GM23338 (cell line): ENCODE measurements at regions not wholly inside any gene's neighbourhood (a gene's known extent, or its start where the extent isn't known, plus 50 kb on each side); places are given as distances from the start of the nearest gene placed in this dataset.
A peak's percentile ranks its signal among the peaks of the same experiment; 100 is the strongest.

Experiments
- ATAC-seq: fragments of 200-7000 bp; cut with Tn5 transposase; 3 replicates; pipeline ENCODE4 v1.9.1; 2020
- DNase-seq: peaks from one replicate; pipeline ENCODE4 v3.0.0-alpha.2; 2015; ENCODE audit warnings: low spot score
- H2AFZ ChIP-seq: fragments of 200-600 bp; sonication (generic); 2 replicates; pipeline ENCODE4 v1.8.0; 2016; ENCODE audit warnings: antibody characterized with exemption, mild to moderate bottlenecking, moderate library complexity
- H3F3A ChIP-seq: fragments of 200-600 bp; sonication (generic); replicated peaks from 2 replicates; pipeline ENCODE4 v1.8.0; 2017; ENCODE audit warnings: antibody characterized with exemption, mixed run types, low read depth
- H3K27ac ChIP-seq: fragments of 200-600 bp; sonication (generic); 2 replicates; pipeline ENCODE4 v1.6.1; 2016; ENCODE audit warnings: low read depth
- H3K27me3 ChIP-seq: fragments of 200-600 bp; sonication (generic); 2 replicates; pipeline ENCODE4 v1.8.0; 2016; ENCODE audit warnings: mild to moderate bottlenecking, mixed run types, moderate library complexity; ENCODE audit not compliant: insufficient read depth
- H3K36me3 ChIP-seq: fragments of 200-600 bp; sonication (generic); 2 replicates; pipeline ENCODE4 v1.8.0; 2016; ENCODE audit warnings: mild to moderate bottlenecking; ENCODE audit not compliant: insufficient read depth
- H3K4me1 ChIP-seq: fragments of 200-600 bp; sonication (generic); 2 replicates; pipeline ENCODE4 v1.8.0; 2016; ENCODE audit warnings: mild to moderate bottlenecking, moderate library complexity; ENCODE audit not compliant: insufficient read depth
- H3K4me2 ChIP-seq: fragments of 200-600 bp; sonication (generic); 2 replicates; pipeline ENCODE4 v1.7.1; 2017; ENCODE audit warnings: mixed run types
- H3K4me3 ChIP-seq: fragments of 200-600 bp; sonication (generic); 2 replicates; pipeline ENCODE4 v1.6.1; 2016; ENCODE audit warnings: mixed run types
- H3K79me2 ChIP-seq: fragments of 200-600 bp; sonication (generic); replicated peaks from 2 replicates; pipeline ENCODE4 v1.8.0; 2017; ENCODE audit warnings: mild to moderate bottlenecking; ENCODE audit not compliant: insufficient read depth
- H3K9me2 ChIP-seq: fragments of 200-600 bp; sonication (generic); 2 replicates; pipeline ENCODE4 v1.8.0; 2017; ENCODE audit not compliant: insufficient read depth
- H4K20me1 ChIP-seq: fragments of 200-600 bp; sonication (generic); replicated peaks from 2 replicates; pipeline ENCODE4 v1.8.0; 2017; ENCODE audit warnings: mild to moderate bottlenecking; ENCODE audit not compliant: insufficient read depth
- H3K27ac Mint-ChIP-seq: 2 replicates; pipeline ENCODE4 v1.8.0; 2020; ENCODE audit warnings: inconsistent platforms, mild to moderate bottlenecking, moderate library complexity, mixed read lengths
- H3K27me3 Mint-ChIP-seq: 3 replicates; pipeline ENCODE4 v1.8.0; 2022; ENCODE audit warnings: low read depth, mild to moderate bottlenecking, moderate library complexity, mixed read lengths, inconsistent platforms; ENCODE audit not compliant: insufficient read depth, poor library complexity
- H3K36me3 Mint-ChIP-seq: 3 replicates; pipeline ENCODE4 v1.8.0; 2021; ENCODE audit warnings: low read depth, mild to moderate bottlenecking, inconsistent platforms, moderate library complexity, mixed read lengths
- H3K4me1 Mint-ChIP-seq: 3 replicates; pipeline ENCODE4 v1.8.0; 2020; ENCODE audit warnings: mild to moderate bottlenecking, inconsistent platforms, mixed read lengths
- H3K4me3 Mint-ChIP-seq: 3 replicates; pipeline ENCODE4 v1.8.0; 2021; ENCODE audit warnings: moderate library complexity, mild to moderate bottlenecking, inconsistent platforms, mixed read lengths
- H3K9me3 Mint-ChIP-seq: 3 replicates; pipeline ENCODE4 v1.8.0; 2020; ENCODE audit warnings: moderate library complexity, mild to moderate bottlenecking, inconsistent platforms, mixed read lengths
- CTCF ChIP-seq, 2 experiments: fragments of 200-600 bp in 1 of 2; sonication (generic) in 1 of 2; conservative IDR thresholded peaks; 2 replicates each; pipeline versions ENCODE4 v1.5.1 to v1.6.1; 2016 to 2017; ENCODE audit warnings: antibody characterized with exemption in 2 of 2, low read depth in 2 of 2, mild to moderate bottlenecking in 2 of 2, moderate library complexity in 1 of 2
- EZH2 ChIP-seq: fragments of 200-600 bp; sonication (generic); IDR thresholded peaks from one replicate; pipeline ENCODE4 v1.8.0; 2017; ENCODE audit warnings: antibody characterized with exemption, mild to moderate bottlenecking, low read depth; ENCODE audit not compliant: unreplicated experiment
- EZH2phosphoT487 ChIP-seq: fragments of 200-600 bp; sonication (generic); IDR thresholded peaks from one replicate; pipeline ENCODE4 v1.8.1; 2018; ENCODE audit warnings: antibody characterized with exemption; ENCODE audit not compliant: unreplicated experiment
- NANOG ChIP-seq: IDR thresholded peaks from 2 replicates; pipeline ENCODE4 v1.6.1; 2016; ENCODE audit warnings: antibody characterized with exemption, borderline replicate concordance
- ZNF331 ChIP-seq: fragments of 250-450 bp; sonication (Bioruptor Pico); IDR thresholded peaks from 2 replicates; pipeline ENCODE4 v1.5.0; 2020; ENCODE audit warnings: low read depth, mild to moderate bottlenecking, moderate library complexity

- DNase-seq (peak; percentile 71), ATAC-seq (no peak)
- Histone ChIP-seq H3K27me3 (no peaks in the 10 kb centered on the region), H3K4me1 (peaks cover 32% of the 10 kb centered on the region), H2AFZ (no peak overlapping the region), H3K4me3 (no peak overlapping the region), H3K79me2 (no peaks in the 10 kb centered on the region), H3K36me3 (no peaks in the 10 kb centered on the region), H4K20me1 (no peaks in the 10 kb centered on the region), H3F3A (no peaks in the 10 kb centered on the region), H3K9me2 (no peaks in the 10 kb centered on the region), H3K4me2 (peak overlapping the region; percentile 1; the same call in 1 of the 2 replicates), H3K27ac (peak overlapping the region; percentile 55)
- peaks cover 4% of the 10 kb centered on the region; the same call in 1 of the 3 replicates for H3K36me3 Mint-ChIP-seq
- H3K9me3 Mint-ChIP-seq: no peaks in the 10 kb centered on the region
- peaks cover 35% of the 10 kb centered on the region for H3K4me1 Mint-ChIP-seq
- H3K4me3 Mint-ChIP-seq: peak overlapping the region; percentile 46; the same call in 1 of the 3 replicates
- TF ChIP-seq NANOG (peak; percentile 98), ZNF331 (no peak)
- peaks cover 3% of the 10 kb centered on the region for H3K27me3 Mint-ChIP-seq
- peak overlapping the region; percentile 94 for H3K27ac Mint-ChIP-seq
These were observed 914.1 kb upstream of the NXPH2 start for GRCh38 chr2:139694327-139694726.

- Histone ChIP-seq H4K20me1 (no peaks in the 10 kb centered on the region), H3K4me1 (peaks cover 22% of the 10 kb centered on the region), H3K9me2 (peaks cover 7% of the 10 kb centered on the region; the same call in 1 of the 2 replicates), H3K27ac (no peak overlapping the region), H3F3A (no peaks in the 10 kb centered on the region), H3K79me2 (no peaks in the 10 kb centered on the region), H2AFZ (no peak overlapping the region), H3K27me3 (no peaks in the 10 kb centered on the region), H3K4me2 (no peak overlapping the region), H3K4me3 (no peak overlapping the region), H3K36me3 (no peaks in the 10 kb centered on the region)
- peaks cover 8% of the 10 kb centered on the region; the same call in 2 of the 3 replicates for H3K9me3 Mint-ChIP-seq
- H3K4me3 Mint-ChIP-seq: no peak overlapping the region
- TF ChIP-seq CTCF (conservative IDR thresholded peaks at IDR 0.05; ENCODE audit: low read depth in 2 of 2): no peak
- TF ChIP-seq EZH2phosphoT487: no peak
- peaks cover 31% of the 10 kb centered on the region for H3K4me1 Mint-ChIP-seq
- H3K27me3 Mint-ChIP-seq: peaks cover 2% of the 10 kb centered on the region
- no peak for ATAC-seq
- no peak for DNase-seq
- peaks cover 18% of the 10 kb centered on the region; the same call in 2 of the 3 replicates for H3K36me3 Mint-ChIP-seq
- H3K27ac Mint-ChIP-seq: no peak overlapping the region
These were observed 906.0 kb upstream of the NXPH2 start for GRCh38 chr2:139686205-139686604.

- peak overlapping the region; percentile 72 for H3K27ac Mint-ChIP-seq
- Histone ChIP-seq H3K36me3 (no peaks in the 10 kb centered on the region), H3K27me3 (no peaks in the 10 kb centered on the region), H3K27ac (no peak overlapping the region), H3K79me2 (no peaks in the 10 kb centered on the region), H3K9me2 (peaks cover 7% of the 10 kb centered on the region; the same call in 1 of the 2 replicates), H2AFZ (peak overlapping the region; percentile 53), H3K4me3 (no peak overlapping the region), H3K4me2 (peak overlapping the region; percentile 54), H3F3A (no peaks in the 10 kb centered on the region), H4K20me1 (no peaks in the 10 kb centered on the region), H3K4me1 (peaks cover 16% of the 10 kb centered on the region)
- peaks cover 20% of the 10 kb centered on the region; the same call in 2 of the 3 replicates for H3K36me3 Mint-ChIP-seq
- no peak for TF ChIP-seq EZH2
- TF ChIP-seq CTCF (conservative IDR thresholded peaks at IDR 0.05; ENCODE audit: low read depth in 2 of 2): peak in 1 of 2 experiments; percentile 8; a peak in 1 of 4 replicates
- peaks cover 8% of the 10 kb centered on the region; the same call in 2 of the 3 replicates for H3K9me3 Mint-ChIP-seq
- ATAC-seq (peak; percentile 86), DNase-seq (peak; percentile 19)
- no peak overlapping the region for H3K4me3 Mint-ChIP-seq
- peaks cover 2% of the 10 kb centered on the region for H3K27me3 Mint-ChIP-seq
- H3K4me1 Mint-ChIP-seq: peaks cover 24% of the 10 kb centered on the region
These were observed 905.1 kb upstream of the NXPH2 start for GRCh38 chr2:139685090-139685983.
